ENCODE measurements at regions not wholly inside any gene's neighbourhood (a gene's known extent, or its start where the extent isn't known, plus 50 kb on each side); places are given as distances from the start of the nearest gene placed in this dataset.
"Not testable (repeated sequence)": the region's sequence is repeated elsewhere in the genome, so short reads cannot be mapped to it uniquely, and the experiment has no call there.

GRCh38 chr3:176827244-176827643 lies 370.0 kb downstream of the TBL1XR1 start:
- H3K9ac ChIP-seq (ENCODE audit: low read length); H3K27me3 ChIP-seq (ENCODE audit: control insufficient read depth in 1 of 2, insufficient read depth in 2 of 2, low read length in 2 of 2); H3K36me3 ChIP-seq (ENCODE audit: insufficient read depth, low read length); H3K4me1 ChIP-seq (ENCODE audit: insufficient read depth, low read length); H3K27ac ChIP-seq (ENCODE audit: low read depth, low read length); H3K9me3 ChIP-seq (ENCODE audit: low read length); H3K4me3 ChIP-seq (ENCODE audit: low read depth in 1 of 2, low read length in 2 of 2): not testable (repeated sequence)

- Histone ChIP-seq H3K27ac (ENCODE audit: low read depth, low read length) (no peak overlapping the region), H3K4me3 (ENCODE audit: low read depth in 1 of 2, low read length in 2 of 2) (no peak overlapping the region), H3K9me3 (ENCODE audit: low read length) (no peaks in the 10 kb centered on the region), H3K9ac (ENCODE audit: low read length) (no peak overlapping the region), H3K36me3 (ENCODE audit: insufficient read depth, low read length) (no peaks in the 10 kb centered on the region), H3K27me3 (ENCODE audit: control insufficient read depth in 1 of 2, insufficient read depth in 2 of 2, low read length in 2 of 2) (no peaks in the 10 kb centered on the region), H3K4me1 (ENCODE audit: insufficient read depth, low read length) (no peaks in the 10 kb centered on the region)
These were observed 372.5 kb downstream of the TBL1XR1 start for GRCh38 chr3:176824811-176825210.

GRCh38 chr3:176820764-176821163 lies 376.5 kb downstream of the TBL1XR1 start:
- H3K27me3 ChIP-seq (ENCODE audit: control insufficient read depth in 1 of 2, insufficient read depth in 2 of 2, low read length in 2 of 2): no peaks in the 10 kb centered on the region
- no peak overlapping the region for H3K27ac ChIP-seq (ENCODE audit: low read depth, low read length)
- H3K9ac ChIP-seq (ENCODE audit: low read length): no peak overlapping the region
- no peaks in the 10 kb centered on the region for H3K36me3 ChIP-seq (ENCODE audit: insufficient read depth, low read length)
- no peak overlapping the region for H3K4me3 ChIP-seq (ENCODE audit: low read depth in 1 of 2, low read length in 2 of 2)
- no peaks in the 10 kb centered on the region for H3K4me1 ChIP-seq (ENCODE audit: insufficient read depth, low read length)
- no peaks in the 10 kb centered on the region for H3K9me3 ChIP-seq (ENCODE audit: low read length)

- H3K27ac ChIP-seq (ENCODE audit: low read depth, low read length): no peak overlapping the region
- no peaks in the 10 kb centered on the region for H3K36me3 ChIP-seq (ENCODE audit: insufficient read depth, low read length)
- H3K9me3 ChIP-seq (ENCODE audit: low read length): no peaks in the 10 kb centered on the region
- H3K4me3 ChIP-seq (ENCODE audit: low read depth in 1 of 2, low read length in 2 of 2): no peak overlapping the region
- peaks cover 3% of the 10 kb centered on the region for H3K4me1 ChIP-seq (ENCODE audit: insufficient read depth, low read length)
- no peak overlapping the region for H3K9ac ChIP-seq (ENCODE audit: low read length)
- no peaks in the 10 kb centered on the region for H3K27me3 ChIP-seq (ENCODE audit: control insufficient read depth in 1 of 2, insufficient read depth in 2 of 2, low read length in 2 of 2)
These were observed 380.3 kb downstream of the TBL1XR1 start for GRCh38 chr3:176816937-176817336.

- H3K4me1 ChIP-seq (ENCODE audit: insufficient read depth, low read length): peaks cover 3% of the 10 kb centered on the region
- no peak overlapping the region for H3K4me3 ChIP-seq (ENCODE audit: low read depth in 1 of 2, low read length in 2 of 2)
- H3K36me3 ChIP-seq (ENCODE audit: insufficient read depth, low read length): no peaks in the 10 kb centered on the region
- H3K9ac ChIP-seq (ENCODE audit: low read length): no peak overlapping the region
- H3K27me3 ChIP-seq (ENCODE audit: control insufficient read depth in 1 of 2, insufficient read depth in 2 of 2, low read length in 2 of 2): no peaks in the 10 kb centered on the region
- no peak overlapping the region for H3K27ac ChIP-seq (ENCODE audit: low read depth, low read length)
- H3K9me3 ChIP-seq (ENCODE audit: low read length): no peaks in the 10 kb centered on the region
These were observed 383.0 kb downstream of the TBL1XR1 start for GRCh38 chr3:176814285-176814684.

- H3K36me3 ChIP-seq (ENCODE audit: insufficient read depth, low read length): no peaks in the 10 kb centered on the region
- no peak overlapping the region for H3K9ac ChIP-seq (ENCODE audit: low read length)
- no peaks in the 10 kb centered on the region for H3K27me3 ChIP-seq (ENCODE audit: control insufficient read depth in 1 of 2, insufficient read depth in 2 of 2, low read length in 2 of 2)
- H3K27ac ChIP-seq (ENCODE audit: low read depth, low read length): no peak overlapping the region
- H3K4me1 ChIP-seq (ENCODE audit: insufficient read depth, low read length): no peaks in the 10 kb centered on the region
- H3K9me3 ChIP-seq (ENCODE audit: low read length): no peaks in the 10 kb centered on the region
- no peak overlapping the region for H3K4me3 ChIP-seq (ENCODE audit: low read depth in 1 of 2, low read length in 2 of 2)
These were observed 389.3 kb downstream of the TBL1XR1 start for GRCh38 chr3:176807938-176808337.

- no peaks in the 10 kb centered on the region for H3K27me3 ChIP-seq (ENCODE audit: control insufficient read depth in 1 of 2, insufficient read depth in 2 of 2, low read length in 2 of 2)
- H3K27ac ChIP-seq (ENCODE audit: low read depth, low read length): no peak overlapping the region
- H3K9ac ChIP-seq (ENCODE audit: low read length): no peak overlapping the region
- no peaks in the 10 kb centered on the region for H3K36me3 ChIP-seq (ENCODE audit: insufficient read depth, low read length)
- no peaks in the 10 kb centered on the region for H3K9me3 ChIP-seq (ENCODE audit: low read length)
- no peak overlapping the region for H3K4me3 ChIP-seq (ENCODE audit: low read depth in 1 of 2, low read length in 2 of 2)
- no peaks in the 10 kb centered on the region for H3K4me1 ChIP-seq (ENCODE audit: insufficient read depth, low read length)
These were observed 397.6 kb downstream of the TBL1XR1 start for GRCh38 chr3:176799675-176800074.

GRCh38 chr3:176798680-176799079 lies 398.6 kb downstream of the TBL1XR1 start:
- no peaks in the 10 kb centered on the region for H3K36me3 ChIP-seq (ENCODE audit: insufficient read depth, low read length)
- H3K9ac ChIP-seq (ENCODE audit: low read length): no peak overlapping the region
- H3K27me3 ChIP-seq (ENCODE audit: control insufficient read depth in 1 of 2, insufficient read depth in 2 of 2, low read length in 2 of 2): no peaks in the 10 kb centered on the region
- no peaks in the 10 kb centered on the region for H3K4me1 ChIP-seq (ENCODE audit: insufficient read depth, low read length)
- no peaks in the 10 kb centered on the region for H3K9me3 ChIP-seq (ENCODE audit: low read length)
- H3K4me3 ChIP-seq (ENCODE audit: low read depth in 1 of 2, low read length in 2 of 2): no peak overlapping the region
- H3K27ac ChIP-seq (ENCODE audit: low read depth, low read length): no peak overlapping the region

GRCh38 chr3:176796371-176796770 lies 400.9 kb downstream of the TBL1XR1 start:
- Histone ChIP-seq H3K27me3 (ENCODE audit: control insufficient read depth in 1 of 2, insufficient read depth in 2 of 2, low read length in 2 of 2) (no peaks in the 10 kb centered on the region), H3K27ac (ENCODE audit: low read depth, low read length) (no peak overlapping the region), H3K4me3 (ENCODE audit: low read depth in 1 of 2, low read length in 2 of 2) (no peak overlapping the region), H3K36me3 (ENCODE audit: insufficient read depth, low read length) (no peaks in the 10 kb centered on the region), H3K4me1 (ENCODE audit: insufficient read depth, low read length) (no peaks in the 10 kb centered on the region), H3K9ac (ENCODE audit: low read length) (no peak overlapping the region), H3K9me3 (ENCODE audit: low read length) (no peaks in the 10 kb centered on the region)

- Histone ChIP-seq H3K27ac (ENCODE audit: low read depth, low read length) (no peak overlapping the region), H3K36me3 (ENCODE audit: insufficient read depth, low read length) (no peaks in the 10 kb centered on the region)
These were observed 401.4 kb downstream of the TBL1XR1 start for GRCh38 chr3:176795891-176796290.

GRCh38 chr3:176794406-176794805 lies 402.9 kb downstream of the TBL1XR1 start:
- H3K4me1 ChIP-seq (ENCODE audit: insufficient read depth, low read length): peaks cover 8% of the 10 kb centered on the region
- no peaks in the 10 kb centered on the region for H3K9me3 ChIP-seq (ENCODE audit: low read length)
- no peak overlapping the region for H3K27ac ChIP-seq (ENCODE audit: low read depth, low read length)
- H3K4me3 ChIP-seq (ENCODE audit: low read depth in 1 of 2, low read length in 2 of 2): no peak overlapping the region
- H3K27me3 ChIP-seq (ENCODE audit: control insufficient read depth in 1 of 2, insufficient read depth in 2 of 2, low read length in 2 of 2): no peaks in the 10 kb centered on the region
- no peaks in the 10 kb centered on the region for H3K36me3 ChIP-seq (ENCODE audit: insufficient read depth, low read length)
- no peak overlapping the region for H3K9ac ChIP-seq (ENCODE audit: low read length)

More at GRCh38 chr3:176795891-176796290, 401.4 kb downstream of the TBL1XR1 start:
- no peaks in the 10 kb centered on the region for H3K9me3 ChIP-seq (ENCODE audit: low read length)
- no peaks in the 10 kb centered on the region for H3K4me1 ChIP-seq (ENCODE audit: insufficient read depth, low read length)
- no peak overlapping the region for H3K4me3 ChIP-seq (ENCODE audit: low read depth in 1 of 2, low read length in 2 of 2)
- no peaks in the 10 kb centered on the region for H3K27me3 ChIP-seq (ENCODE audit: control insufficient read depth in 1 of 2, insufficient read depth in 2 of 2, low read length in 2 of 2)
- no peak overlapping the region for H3K9ac ChIP-seq (ENCODE audit: low read length)

GRCh38 chr3:176789947-176790346 lies 407.3 kb downstream of the TBL1XR1 start:
- H3K4me3 ChIP-seq (ENCODE audit: low read depth in 1 of 2, low read length in 2 of 2): no peak overlapping the region
- H3K9me3 ChIP-seq (ENCODE audit: low read length): no peaks in the 10 kb centered on the region
- no peak overlapping the region for H3K27ac ChIP-seq (ENCODE audit: low read depth, low read length)
- H3K36me3 ChIP-seq (ENCODE audit: insufficient read depth, low read length): no peaks in the 10 kb centered on the region
- H3K4me1 ChIP-seq (ENCODE audit: insufficient read depth, low read length): peaks cover 15% of the 10 kb centered on the region
- H3K27me3 ChIP-seq (ENCODE audit: control insufficient read depth in 1 of 2, insufficient read depth in 2 of 2, low read length in 2 of 2): no peaks in the 10 kb centered on the region
- no peak overlapping the region for H3K9ac ChIP-seq (ENCODE audit: low read length)
